ENCODE measurements at regions not wholly inside any gene's neighbourhood (a gene's known extent, or its start where the extent isn't known, plus 50 kb on each side); places are given as distances from the start of the nearest gene placed in this dataset.

DNA sequence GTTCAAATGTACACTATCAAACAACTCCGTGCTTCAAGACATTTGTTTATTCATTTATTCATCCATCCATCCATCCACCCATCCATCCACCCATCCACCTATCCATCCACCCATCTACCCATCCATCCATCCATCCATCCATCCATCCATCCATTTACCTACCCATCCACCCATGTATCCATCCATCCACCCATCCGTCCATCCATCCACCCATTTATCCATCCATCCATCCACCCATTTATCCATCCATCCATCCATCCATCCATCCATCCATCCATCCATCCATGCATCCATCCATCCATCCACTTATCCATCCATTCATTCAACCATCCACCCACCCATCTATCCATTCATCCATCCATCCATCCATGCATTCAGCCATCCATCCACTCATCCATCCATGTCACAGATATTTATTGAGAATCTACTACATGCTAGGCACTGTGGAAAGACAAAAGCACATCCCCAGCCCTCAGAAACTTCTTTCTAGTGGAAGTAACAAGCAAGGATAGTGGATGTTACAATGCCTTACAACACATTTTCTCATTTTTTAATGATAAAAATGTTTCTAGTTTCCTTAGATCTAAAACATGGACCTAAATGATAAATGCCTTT is 237.6 kb downstream of the ZNF536 start:
- Mint-ChIP-seq H3K9me3 (no peaks in the 10 kb centered on the region), H3K4me1 (no peaks in the 10 kb centered on the region), H3K27ac (no peak overlapping the region), H3K4me3 (no peak overlapping the region), H3K36me3 (ENCODE audit: insufficient read depth in 1 of 3, low read depth in 3 of 3) (no peaks in the 10 kb centered on the region; a peak in 1 of 7 replicates), H3K27me3 (ENCODE audit: low read depth) (peaks cover 3% of the 10 kb centered on the region)
- Histone ChIP-seq H3K14ac (ENCODE audit: insufficient read depth, low read length) (no peak overlapping the region), H3K18ac (ENCODE audit: insufficient read length, low read depth, low read length) (no peak overlapping the region), H4K8ac (replicated peaks; ENCODE audit: insufficient read length, low read depth, low read length) (no peak overlapping the region), H4K91ac (ENCODE audit: insufficient read length, low read depth, low read length) (no peak overlapping the region), H4K20me1 (ENCODE audit: control insufficient read depth, insufficient read depth, insufficient read length) (no peaks in the 10 kb centered on the region), H4K5ac (ENCODE audit: insufficient read length, low read depth, low read length) (no peak overlapping the region), H2BK15ac (ENCODE audit: low read depth, low read length) (no peak overlapping the region), H2BK12ac (ENCODE audit: insufficient read length, low read depth, low read length) (no peak overlapping the region), H3K9me3 (ENCODE audit: control insufficient read depth, low read depth, low read length) (no peaks in the 10 kb centered on the region), H3K23me2 (ENCODE audit: insufficient read length, low read depth, low read length, poor library complexity, severe bottlenecking) (no peaks in the 10 kb centered on the region), H3K4ac (ENCODE audit: low read depth, low read length) (no peak overlapping the region), H3K4me1 (ENCODE audit: insufficient read depth, low read length) (no peaks in the 10 kb centered on the region), H3T11ph (ENCODE audit: low read length) (no peak overlapping the region), H3K79me1 (ENCODE audit: insufficient read depth, low read depth, low read length, poor library complexity, severe bottlenecking) (no peaks in the 10 kb centered on the region), H2BK5ac (ENCODE audit: insufficient read length, low read length) (no peak overlapping the region), H3K23ac (ENCODE audit: insufficient read length, low read depth, low read length) (no peak overlapping the region), H2AFZ (ENCODE audit: low read length) (no peak overlapping the region), H2AK5ac (ENCODE audit: insufficient read length, low read length) (no peak overlapping the region), H3K4me2 (ENCODE audit: insufficient read depth, insufficient read length, low read length) (no peak overlapping the region), H3K9ac (ENCODE audit: extremely low read depth, insufficient read length, low read length) (no peak overlapping the region), H2BK20ac (ENCODE audit: low read depth, low read length, poor library complexity, severe bottlenecking) (no peak overlapping the region), H3K79me2 (ENCODE audit: insufficient read depth, low read length) (no peaks in the 10 kb centered on the region), H2BK120ac (ENCODE audit: low read depth, low read length, poor library complexity, severe bottlenecking) (no peak overlapping the region), H3K27me3 (ENCODE audit: insufficient read depth, low read length) (no peaks in the 10 kb centered on the region), H3K56ac (ENCODE audit: insufficient read length, low read depth, low read length) (no peak overlapping the region), H3K27ac (ENCODE audit: insufficient read length, low read depth, low read length) (no peak overlapping the region)
- DNase-seq, result no peak
- TF ChIP-seq, protein P1, sequence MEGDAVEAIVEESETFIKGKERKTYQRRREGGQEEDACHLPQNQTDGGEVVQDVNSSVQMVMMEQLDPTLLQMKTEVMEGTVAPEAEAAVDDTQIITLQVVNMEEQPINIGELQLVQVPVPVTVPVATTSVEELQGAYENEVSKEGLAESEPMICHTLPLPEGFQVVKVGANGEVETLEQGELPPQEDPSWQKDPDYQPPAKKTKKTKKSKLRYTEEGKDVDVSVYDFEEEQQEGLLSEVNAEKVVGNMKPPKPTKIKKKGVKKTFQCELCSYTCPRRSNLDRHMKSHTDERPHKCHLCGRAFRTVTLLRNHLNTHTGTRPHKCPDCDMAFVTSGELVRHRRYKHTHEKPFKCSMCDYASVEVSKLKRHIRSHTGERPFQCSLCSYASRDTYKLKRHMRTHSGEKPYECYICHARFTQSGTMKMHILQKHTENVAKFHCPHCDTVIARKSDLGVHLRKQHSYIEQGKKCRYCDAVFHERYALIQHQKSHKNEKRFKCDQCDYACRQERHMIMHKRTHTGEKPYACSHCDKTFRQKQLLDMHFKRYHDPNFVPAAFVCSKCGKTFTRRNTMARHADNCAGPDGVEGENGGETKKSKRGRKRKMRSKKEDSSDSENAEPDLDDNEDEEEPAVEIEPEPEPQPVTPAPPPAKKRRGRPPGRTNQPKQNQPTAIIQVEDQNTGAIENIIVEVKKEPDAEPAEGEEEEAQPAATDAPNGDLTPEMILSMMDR (conservative IDR thresholded peaks at IDR 0.05), result no peak
- no CpG with 5 or more reads among the region's 2 CpGs for WGBS (ENCODE audit: extremely low coverage, insufficient read length, low lambda C conversion rate)

Data from H9 (cell line).